Cardiac fibroblast (primary cell): ENCODE measurements at regions not wholly inside any gene's neighbourhood (a gene's known extent, or its start where the extent isn't known, plus 50 kb on each side); places are given as distances from the start of the nearest gene placed in this dataset.

Source experiments
- DNase-seq, 2 donors: peaks; one replicate each; pipeline versions ENCODE4 v3.0.0 to v3.0.0-alpha.2; 2010; ENCODE audit warnings: low read depth in 2 of 2
- H3K4me3 ChIP-seq, 2 donors: replicated peaks in 1 of 2; 1 replicate in 1 of 2; 2 replicates in 1 of 2; pipeline ENCODE4 v1.5.1; 2011; ENCODE audit warnings: low read depth in 2 of 2, low read length in 2 of 2, mild to moderate bottlenecking in 2 of 2, moderate library complexity in 1 of 2
- TF ChIP-seq, protein P1 (sequence below): IDR thresholded peaks from one replicate; pipeline ENCODE4 v1.5.1; 2011; ENCODE audit warnings: low read depth, mild to moderate bottlenecking, low read length, inconsistent platforms

DNA sequence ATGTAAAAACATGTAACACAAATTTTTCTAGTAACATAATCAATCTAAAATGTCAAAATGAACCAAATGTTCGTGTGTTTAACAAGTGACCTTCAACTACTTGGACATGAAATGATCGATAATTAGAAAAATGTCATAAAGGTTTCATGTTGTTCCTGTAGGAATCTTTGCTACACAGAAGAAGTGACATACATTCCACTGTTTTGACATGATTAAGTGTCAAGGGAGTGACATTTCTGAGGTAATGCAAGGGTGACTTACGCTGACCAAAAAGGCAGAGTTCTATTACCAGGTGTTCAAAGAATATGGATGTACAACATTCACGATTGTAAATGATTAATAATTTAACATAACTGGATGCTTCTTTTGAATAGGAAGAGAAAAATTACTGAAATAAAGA, 131.1 kb upstream of the ROBO1 start:
- no peak overlapping the region for H3K4me3 ChIP-seq
- no peak for DNase-seq
- TF ChIP-seq, protein P1, sequence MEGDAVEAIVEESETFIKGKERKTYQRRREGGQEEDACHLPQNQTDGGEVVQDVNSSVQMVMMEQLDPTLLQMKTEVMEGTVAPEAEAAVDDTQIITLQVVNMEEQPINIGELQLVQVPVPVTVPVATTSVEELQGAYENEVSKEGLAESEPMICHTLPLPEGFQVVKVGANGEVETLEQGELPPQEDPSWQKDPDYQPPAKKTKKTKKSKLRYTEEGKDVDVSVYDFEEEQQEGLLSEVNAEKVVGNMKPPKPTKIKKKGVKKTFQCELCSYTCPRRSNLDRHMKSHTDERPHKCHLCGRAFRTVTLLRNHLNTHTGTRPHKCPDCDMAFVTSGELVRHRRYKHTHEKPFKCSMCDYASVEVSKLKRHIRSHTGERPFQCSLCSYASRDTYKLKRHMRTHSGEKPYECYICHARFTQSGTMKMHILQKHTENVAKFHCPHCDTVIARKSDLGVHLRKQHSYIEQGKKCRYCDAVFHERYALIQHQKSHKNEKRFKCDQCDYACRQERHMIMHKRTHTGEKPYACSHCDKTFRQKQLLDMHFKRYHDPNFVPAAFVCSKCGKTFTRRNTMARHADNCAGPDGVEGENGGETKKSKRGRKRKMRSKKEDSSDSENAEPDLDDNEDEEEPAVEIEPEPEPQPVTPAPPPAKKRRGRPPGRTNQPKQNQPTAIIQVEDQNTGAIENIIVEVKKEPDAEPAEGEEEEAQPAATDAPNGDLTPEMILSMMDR, result no peak

DNA sequence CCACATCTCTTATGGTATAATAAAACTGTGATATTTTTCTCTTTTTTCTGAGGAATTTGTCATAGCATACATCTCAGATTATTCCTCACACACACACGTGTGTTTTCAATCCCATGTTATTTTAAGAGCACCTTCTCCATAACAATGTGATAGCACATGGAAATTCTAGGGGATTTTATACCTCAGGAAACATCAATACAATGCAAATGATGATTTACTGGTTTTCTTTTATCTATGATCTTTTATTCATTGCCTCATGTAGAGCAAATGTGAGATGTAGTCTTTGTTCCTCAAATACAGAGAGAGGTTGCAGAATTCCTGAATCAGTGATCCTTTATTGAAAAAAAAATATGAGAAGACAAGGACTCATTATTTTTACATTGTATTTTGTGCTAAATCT, 128.3 kb upstream of the ROBO1 start:
- no peak for DNase-seq
- H3K4me3 ChIP-seq, result no peak overlapping the region
- TF ChIP-seq, protein P1, result no peak

DNA sequence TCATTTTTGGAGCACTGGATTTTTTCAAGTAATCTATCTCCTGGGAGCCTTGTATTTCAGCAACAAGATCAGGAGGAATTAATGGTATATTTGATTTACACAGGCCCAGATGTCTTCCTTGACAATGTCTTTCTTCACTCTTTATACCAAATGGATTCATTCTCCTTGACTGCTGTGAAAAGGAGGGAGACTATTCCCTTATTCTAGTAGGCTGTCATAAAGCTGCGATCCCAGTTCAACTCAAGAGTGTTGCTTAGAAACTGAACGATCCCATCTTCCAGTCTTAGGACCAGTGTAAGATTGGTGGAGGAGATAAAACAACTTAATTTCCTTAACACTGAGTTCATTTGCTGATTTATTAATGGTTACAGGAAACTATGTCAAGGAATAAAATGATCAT, 119.4 kb upstream of the ROBO1 start:
- no peak overlapping the region for H3K4me3 ChIP-seq
- TF ChIP-seq, protein P1, result no peak
- no peak for DNase-seq

DNA sequence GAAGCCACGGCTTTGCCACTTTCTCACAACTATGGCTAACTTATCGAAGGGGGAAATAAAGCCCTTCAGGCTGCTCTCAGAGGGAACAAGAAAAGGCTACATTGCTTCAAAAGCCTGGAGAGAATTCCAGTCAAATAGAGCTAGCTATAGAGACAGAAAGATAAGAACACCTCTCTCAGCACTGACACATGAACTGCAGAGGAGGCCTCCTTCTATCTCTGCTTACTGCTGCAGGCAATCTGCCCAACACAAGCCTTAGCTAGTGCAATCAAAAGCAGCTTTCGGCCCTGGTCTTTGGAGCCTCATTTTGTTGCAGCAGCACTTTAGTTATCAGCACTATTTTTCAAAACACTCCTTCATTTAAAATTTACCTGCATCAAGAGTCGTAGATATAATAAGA, 118.4 kb upstream of the ROBO1 start:
- DNase-seq, result no peak
- no peak overlapping the region for H3K4me3 ChIP-seq

DNA sequence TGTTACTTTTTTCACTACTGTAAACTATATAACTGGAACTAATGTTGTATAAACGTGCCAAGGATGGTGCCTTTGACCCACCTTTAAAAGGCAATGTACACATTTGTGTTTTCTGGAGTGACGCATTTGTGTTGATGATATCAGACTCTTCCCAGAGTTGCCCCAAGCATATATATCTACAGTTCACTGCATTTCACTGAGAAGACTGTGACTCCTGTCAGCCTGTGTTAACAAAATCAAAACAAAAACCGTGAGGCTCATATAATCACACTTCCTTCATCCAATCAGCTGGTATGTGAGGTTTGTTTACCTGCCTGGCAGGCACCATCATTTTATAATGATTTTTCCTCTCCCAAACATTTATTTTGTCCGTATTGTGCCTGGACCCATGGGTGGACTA, 117.6 kb upstream of the ROBO1 start:
- no peak for DNase-seq
- TF ChIP-seq, protein P1, result no peak
- no peak overlapping the region for H3K4me3 ChIP-seq

More for the DNA sequence above, 118.4 kb upstream of the ROBO1 start:
- TF ChIP-seq, protein P1, result no peak

DNA sequence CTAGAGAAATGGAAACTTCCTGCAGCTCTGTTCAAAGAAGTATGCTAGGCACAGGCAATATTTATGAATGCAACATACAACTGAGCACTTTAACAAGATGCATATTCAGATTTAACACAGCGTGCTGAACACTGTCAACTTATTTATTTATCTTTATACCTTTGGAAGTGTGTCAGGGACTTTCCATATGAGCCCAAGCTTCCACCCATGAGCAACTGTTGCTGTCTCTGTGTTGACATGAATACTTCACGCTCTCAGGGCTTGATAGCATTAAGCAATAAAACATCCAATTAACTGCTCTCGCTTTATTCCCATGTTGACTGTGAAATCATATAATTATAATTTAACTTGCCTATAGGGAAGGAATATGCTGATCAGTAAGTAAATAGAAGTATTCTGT, 116.6 kb upstream of the ROBO1 start:
- DNase-seq, result no peak
- TF ChIP-seq, protein P1, result no peak
- H3K4me3 ChIP-seq, result no peak overlapping the region

DNA sequence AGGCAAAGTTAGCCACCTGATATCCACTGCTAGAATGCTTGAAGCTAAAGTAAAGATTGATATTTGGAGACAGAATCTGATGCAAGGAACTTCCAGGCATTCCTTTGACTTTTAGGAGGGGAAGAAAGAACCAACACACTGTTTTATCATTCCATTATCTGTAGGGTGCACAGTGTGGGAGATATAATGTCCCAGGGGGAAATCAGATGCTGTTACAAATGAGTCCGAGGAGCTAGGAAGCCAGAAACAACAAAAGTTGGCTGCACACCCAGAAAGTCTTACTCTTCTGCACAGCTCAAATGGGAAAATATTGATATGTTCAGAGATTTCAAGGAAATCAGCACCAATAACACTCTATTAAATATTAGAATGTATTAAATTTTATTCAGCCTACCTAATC, 113.6 kb upstream of the ROBO1 start:
- peak in 1 of 2 donors; percentile 35 for DNase-seq
- H3K4me3 ChIP-seq, result no peak overlapping the region
- TF ChIP-seq, protein P1, result no peak
